Ovary (tissue), 7 donors: ENCODE measurements at regions not wholly inside any gene's neighbourhood (a gene's known extent, or its start where the extent isn't known, plus 50 kb on each side); places are given as distances from the start of the nearest gene placed in this dataset.

Experiments used
- DNase-seq, 5 donors: peaks; one replicate each; pipeline ENCODE4 v3.0.0-alpha.2; 2019 to 2020
- H3K27ac ChIP-seq, 2 donors: fragments of 200-600 bp; one replicate each; pipeline versions ENCODE4 v1.5.1 to v1.8.0; 2019 to 2022
- H3K27me3 ChIP-seq: fragments of 200-600 bp; one replicate; pipeline ENCODE4 v1.8.0; 2022
- H3K36me3 ChIP-seq: fragments of 200-600 bp; sonication (generic); one replicate; pipeline ENCODE4 v1.5.1; 2019
- H3K4me1 ChIP-seq: one replicate; pipeline ENCODE4 v1.8.1; 2013; ENCODE audit warnings: mild to moderate bottlenecking, moderate library complexity; ENCODE audit not compliant: insufficient read depth
- H3K4me3 ChIP-seq: fragments of 200-600 bp; sonication (generic); one replicate; pipeline ENCODE4 v1.5.1; 2017
- H3K9me3 ChIP-seq, 2 donors: fragments of 200-600 bp in 1 of 2; sonication (generic) in 1 of 2; one replicate each; pipeline versions ENCODE4 v1.5.1 to v1.8.1; 2013 to 2019; ENCODE audit warnings: mild to moderate bottlenecking in 1 of 2, moderate library complexity in 1 of 2
- EP300 ChIP-seq: sonication (generic); formaldehyde crosslinking; IDR thresholded peaks from one replicate; pipeline ENCODE4 v1.6.1; 2017; ENCODE audit warnings: antibody characterized with exemption
- POLR2A ChIP-seq: fragments of 450-650 bp; IDR thresholded peaks from one replicate; pipeline ENCODE4 v1.6.1; 2017; ENCODE audit warnings: antibody characterized with exemption, mild to moderate bottlenecking, moderate library complexity
- WGBS, 3 donors: extraction: QIAGEN DNeasy Blood & Tissue Kit in 1 of 3; methylation state at CpG; one replicate each; pipeline versions ENCODE4 v1.1.5 to v1.1.7; 2013 to 2017; 5-methylcytosine and 5-hydroxymethylcytosine counted together
- intact Hi-C, 4 donors: fragments of 100-400 bp; cut with DNase I; formaldehyde crosslinking; loops; one replicate each; pipeline versions ENCODE4 v1.11.0 to v1.15.1; 2022 to 2023
- TF ChIP-seq, protein P1 (sequence below), 3 donors: fragments of 450-650 bp in 2 of 3; fragments of 200-600 bp in 1 of 3; IDR thresholded peaks; one replicate each; pipeline versions ENCODE4 v1.5.1 to v1.8.0; 2016 to 2022; ENCODE audit warnings: antibody characterized with exemption in 3 of 3, mild to moderate bottlenecking in 1 of 3
- donor health status: DM: no; HTN: no; CAD: no; lungs with moderate emphysema.
- donor health status: DM: no; HTN: no; CAD: no.
- donor health status: Bipolar disorder and iron deficiency.
- donor health status: DM: no; HTN: no; CAD: no.
- donor health status: DM: yes; HTN: yes; CAD: no.

DNA sequence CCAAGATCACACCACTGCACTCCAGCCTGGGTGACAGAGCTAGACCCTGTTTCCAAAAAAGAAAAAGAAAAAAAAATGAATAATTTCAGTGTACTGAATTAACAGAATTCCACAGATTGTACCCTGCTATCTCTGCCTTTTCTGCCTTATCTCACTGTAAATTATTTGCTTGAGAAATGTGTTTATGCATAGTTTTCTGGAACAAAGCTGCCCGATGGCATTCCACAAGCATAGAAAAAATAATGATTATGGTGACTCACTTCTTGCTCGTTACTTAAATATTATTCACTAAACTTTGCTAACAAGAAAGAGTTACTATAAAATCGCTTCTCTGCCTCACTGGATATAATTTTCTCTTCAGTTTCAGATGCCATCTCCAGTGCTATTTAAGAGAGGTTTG, 88.7 kb upstream of the FAM169A start:
- DNase-seq, result no peak
- no peak overlapping the region for H3K27ac ChIP-seq
- H3K4me1 ChIP-seq, result peaks cover 5% of the 10 kb centered on the region
- intact Hi-C loops, result no loop called here
- TF ChIP-seq EP300, result no peak
- no peak for TF ChIP-seq POLR2A
- TF ChIP-seq, protein P1, sequence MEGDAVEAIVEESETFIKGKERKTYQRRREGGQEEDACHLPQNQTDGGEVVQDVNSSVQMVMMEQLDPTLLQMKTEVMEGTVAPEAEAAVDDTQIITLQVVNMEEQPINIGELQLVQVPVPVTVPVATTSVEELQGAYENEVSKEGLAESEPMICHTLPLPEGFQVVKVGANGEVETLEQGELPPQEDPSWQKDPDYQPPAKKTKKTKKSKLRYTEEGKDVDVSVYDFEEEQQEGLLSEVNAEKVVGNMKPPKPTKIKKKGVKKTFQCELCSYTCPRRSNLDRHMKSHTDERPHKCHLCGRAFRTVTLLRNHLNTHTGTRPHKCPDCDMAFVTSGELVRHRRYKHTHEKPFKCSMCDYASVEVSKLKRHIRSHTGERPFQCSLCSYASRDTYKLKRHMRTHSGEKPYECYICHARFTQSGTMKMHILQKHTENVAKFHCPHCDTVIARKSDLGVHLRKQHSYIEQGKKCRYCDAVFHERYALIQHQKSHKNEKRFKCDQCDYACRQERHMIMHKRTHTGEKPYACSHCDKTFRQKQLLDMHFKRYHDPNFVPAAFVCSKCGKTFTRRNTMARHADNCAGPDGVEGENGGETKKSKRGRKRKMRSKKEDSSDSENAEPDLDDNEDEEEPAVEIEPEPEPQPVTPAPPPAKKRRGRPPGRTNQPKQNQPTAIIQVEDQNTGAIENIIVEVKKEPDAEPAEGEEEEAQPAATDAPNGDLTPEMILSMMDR (IDR thresholded peaks at IDR 0.05), result no peak
- no peak overlapping the region for H3K4me3 ChIP-seq
- H3K27me3 ChIP-seq, result no peaks in the 10 kb centered on the region
- WGBS, 3 donors, result 6 to 23% (median 7%) methylated on average over 3 of the region's 3 CpGs
- H3K36me3 ChIP-seq, result no peaks in the 10 kb centered on the region
- H3K9me3 ChIP-seq, result no peaks in the 10 kb centered on the region

- DNase-seq, result no peak
- no peaks in the 10 kb centered on the region for H3K36me3 ChIP-seq
- H3K4me3 ChIP-seq, result no peak overlapping the region
- no peaks in the 10 kb centered on the region for H3K27me3 ChIP-seq
- no peak overlapping the region for H3K27ac ChIP-seq
- TF ChIP-seq POLR2A (no peak), EP300 (no peak)
- TF ChIP-seq, protein P1 (IDR thresholded peaks at IDR 0.05), result no peak
- peaks cover 5% of the 10 kb centered on the region for H3K4me1 ChIP-seq
- intact Hi-C loops, result no loop called here
- H3K9me3 ChIP-seq, result no peaks in the 10 kb centered on the region
- WGBS, 3 donors, result 50 to 60% (median 59%) methylated on average over 8 of the region's 8 CpGs
These were observed 87.9 kb upstream of the FAM169A start for GRCh38 chr5:74953937-74954720.

- intact Hi-C loops, result no loop called here
- Histone ChIP-seq H3K4me3 (no peak overlapping the region), H3K9me3 (no peaks in the 10 kb centered on the region), H3K4me1 (peaks cover 5% of the 10 kb centered on the region), H3K27me3 (no peaks in the 10 kb centered on the region), H3K36me3 (no peaks in the 10 kb centered on the region), H3K27ac (no peak overlapping the region)
- TF ChIP-seq EP300 (no peak), POLR2A (no peak)
- TF ChIP-seq, protein P1 (IDR thresholded peaks at IDR 0.05), result no peak
- no peak for DNase-seq
- 95 to 97% (median 96%) methylated on average over 5 of the region's 5 CpGs for WGBS, 3 donors
These were observed 87.4 kb upstream of the FAM169A start for GRCh38 chr5:74953554-74953936.

DNA sequence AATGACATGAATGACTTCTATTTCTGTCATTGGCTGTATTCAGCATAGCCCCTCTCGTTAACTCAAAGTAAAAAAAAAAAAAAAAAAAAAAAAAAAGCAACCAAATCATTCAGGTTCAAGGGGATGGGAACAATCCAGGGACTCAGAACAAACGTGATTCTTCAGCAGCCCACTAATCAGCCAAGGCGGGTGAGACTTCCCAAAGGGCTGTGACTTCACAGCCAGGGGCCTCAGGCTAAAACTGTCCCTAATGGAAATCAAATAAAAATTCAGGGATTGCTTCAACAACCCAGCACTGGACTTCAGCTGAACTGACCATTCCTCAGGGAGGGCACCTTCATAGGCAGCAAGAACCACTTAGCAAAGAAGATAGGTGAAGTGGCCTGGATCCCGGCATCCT, 86.2 kb upstream of the FAM169A start:
- no peak for TF ChIP-seq POLR2A
- no peak for TF ChIP-seq EP300
- TF ChIP-seq, protein P1 (IDR thresholded peaks at IDR 0.05), result no peak
- Histone ChIP-seq H3K9me3 (no peaks in the 10 kb centered on the region), H3K27ac (no peak overlapping the region), H3K36me3 (no peaks in the 10 kb centered on the region), H3K27me3 (no peaks in the 10 kb centered on the region), H3K4me1 (peaks cover 9% of the 10 kb centered on the region), H3K4me3 (no peak overlapping the region)
- 71 to 77% (median 75%) methylated on average over 4 of the region's 4 CpGs for WGBS, 3 donors
- intact Hi-C loops, result no loop called here
- DNase-seq, result no peak
